HG03442 (cell line): ENCODE measurements at regions not wholly inside any gene's neighbourhood (a gene's known extent, or its start where the extent isn't known, plus 50 kb on each side); places are given as distances from the start of the nearest gene placed in this dataset.
"Not testable (repeated sequence)": the region's sequence is repeated elsewhere in the genome, so short reads cannot be mapped to it uniquely, and the experiment has no call there.

Experiments
- ATAC-seq: cut with Tn5 transposase; IDR thresholded peaks from one replicate; pipeline ENCODE4 v1.9.1; 2021; ENCODE audit warnings: mild to moderate bottlenecking, moderate library complexity; ENCODE audit not compliant: unreplicated experiment

- no peak for ATAC-seq
These were observed 194.5 kb upstream of the CFAP20DC start for GRCh38 chr3:59244343-59244742.

DNA sequence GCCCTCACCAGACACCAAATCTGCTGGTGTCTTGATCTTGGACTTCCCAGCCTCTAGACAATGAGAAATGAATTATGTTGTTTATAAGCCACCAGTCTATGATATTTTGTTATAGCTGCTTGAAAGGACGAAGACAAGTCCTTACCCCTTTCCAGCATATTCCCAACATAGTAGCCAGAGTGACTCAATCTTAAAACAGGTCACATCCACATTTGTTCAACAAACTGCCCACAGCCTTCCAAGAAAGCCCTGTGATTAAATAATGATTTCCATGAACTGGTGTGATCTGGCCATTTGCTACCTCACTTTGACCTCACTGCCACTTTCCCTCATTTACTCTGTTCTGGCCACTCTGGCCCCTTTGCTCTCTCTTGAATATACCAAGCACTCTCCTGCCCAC, 193.7 kb upstream of the CFAP20DC start:
- no peak for ATAC-seq

- no peak for ATAC-seq
These were observed 190.9 kb upstream of the CFAP20DC start for GRCh38 chr3:59240666-59241255.

DNA sequence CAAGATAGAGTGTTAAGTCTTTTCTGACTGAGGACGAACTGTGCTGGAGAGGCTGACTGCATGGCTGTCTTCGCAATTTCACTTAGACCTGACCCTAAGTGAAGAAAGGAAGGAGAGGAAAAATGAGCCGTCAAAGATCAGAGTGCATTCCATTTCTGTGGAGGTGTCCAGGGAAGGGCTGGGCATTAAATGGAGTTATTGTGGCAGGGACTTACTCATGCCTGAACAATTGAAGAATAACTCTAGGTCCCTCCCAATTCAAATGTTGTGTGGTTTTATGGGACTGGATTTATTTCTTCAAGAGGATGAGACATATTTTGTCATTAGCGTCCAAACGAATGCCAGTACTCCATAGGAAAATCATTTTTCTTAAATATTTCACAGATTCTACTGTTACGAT, 187.3 kb upstream of the CFAP20DC start:
- no peak for ATAC-seq

DNA sequence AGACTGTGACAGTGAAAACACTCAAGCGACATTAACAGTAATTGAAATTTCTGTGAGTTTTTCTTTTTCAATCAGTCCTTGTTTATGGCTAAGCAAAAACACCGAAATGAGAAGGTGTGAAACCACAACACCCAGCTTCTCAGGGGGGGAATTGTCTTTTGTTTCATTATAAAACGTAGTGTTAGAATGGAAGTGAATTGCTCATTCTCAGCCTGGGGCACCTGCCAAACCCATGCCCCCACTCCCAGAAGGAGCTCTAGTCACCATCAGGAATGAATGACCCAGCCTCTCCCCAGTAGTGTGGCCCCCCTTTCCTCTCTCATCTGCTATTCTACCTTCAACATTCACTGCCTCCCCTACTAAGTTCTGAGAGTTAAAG, 185.8 kb upstream of the CFAP20DC start:
- ATAC-seq = peak; percentile 95

DNA sequence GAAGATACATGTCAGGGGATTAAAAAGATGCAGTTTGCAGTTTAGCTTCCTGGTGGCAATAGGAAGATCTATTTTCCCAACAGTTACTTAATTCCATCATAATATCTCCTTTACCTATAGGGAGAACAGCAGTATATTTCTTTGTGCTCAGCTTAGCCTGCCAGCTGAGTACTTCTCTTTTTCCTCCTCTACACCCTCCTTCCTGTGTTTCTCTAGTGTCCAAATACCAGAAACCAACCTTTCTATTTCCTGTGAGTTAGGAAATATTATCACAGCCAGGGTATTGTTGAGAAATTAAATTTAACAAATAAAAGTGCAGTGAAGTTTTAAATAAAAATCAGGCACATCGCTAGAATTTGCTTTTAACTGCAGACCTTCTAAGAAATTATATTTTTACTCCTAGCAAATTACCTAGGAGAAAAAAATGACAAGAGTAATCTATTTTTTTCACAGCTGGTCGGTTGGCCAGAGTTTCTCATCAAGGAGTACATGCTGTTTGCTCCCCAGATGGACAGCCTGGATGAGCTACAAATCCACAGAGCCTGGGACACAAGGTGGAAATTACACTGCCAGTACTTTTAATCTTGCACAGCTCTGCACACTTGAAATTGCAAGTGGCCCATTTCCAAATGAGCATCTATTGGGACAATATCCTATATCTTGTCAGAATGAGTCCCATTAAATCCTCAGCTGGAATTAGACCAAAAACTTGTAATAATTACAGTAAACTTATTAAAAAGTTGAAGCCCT, 185.2 kb upstream of the CFAP20DC start:
- peak; percentile 9 for ATAC-seq

- ATAC-seq = not testable (repeated sequence)
These were observed 180.6 kb upstream of the CFAP20DC start for GRCh38 chr3:59230379-59230778.

DNA sequence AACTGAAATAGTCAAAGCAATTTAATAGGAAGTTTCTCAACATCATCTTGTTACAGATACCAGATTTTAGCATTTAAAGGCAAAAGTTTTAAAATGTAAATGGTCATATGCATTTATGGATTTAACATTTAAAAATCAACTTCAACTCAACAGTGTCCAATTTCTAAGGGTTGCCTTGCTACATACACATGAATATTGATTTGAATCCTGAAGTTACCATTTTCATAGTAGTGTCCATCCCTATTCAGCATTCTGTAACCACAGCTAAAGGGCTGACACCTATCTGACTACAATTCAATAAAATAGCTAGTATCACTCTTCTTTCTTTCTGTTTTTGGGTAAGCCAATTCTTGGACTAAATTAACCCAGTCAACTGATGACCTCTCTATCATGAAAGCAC, 164.0 kb upstream of the CFAP20DC start:
- ATAC-seq = no peak

GRCh38 chr3:59212128-59212779, 162.4 kb upstream of the CFAP20DC start:
- peak; percentile 67 for ATAC-seq

DNA sequence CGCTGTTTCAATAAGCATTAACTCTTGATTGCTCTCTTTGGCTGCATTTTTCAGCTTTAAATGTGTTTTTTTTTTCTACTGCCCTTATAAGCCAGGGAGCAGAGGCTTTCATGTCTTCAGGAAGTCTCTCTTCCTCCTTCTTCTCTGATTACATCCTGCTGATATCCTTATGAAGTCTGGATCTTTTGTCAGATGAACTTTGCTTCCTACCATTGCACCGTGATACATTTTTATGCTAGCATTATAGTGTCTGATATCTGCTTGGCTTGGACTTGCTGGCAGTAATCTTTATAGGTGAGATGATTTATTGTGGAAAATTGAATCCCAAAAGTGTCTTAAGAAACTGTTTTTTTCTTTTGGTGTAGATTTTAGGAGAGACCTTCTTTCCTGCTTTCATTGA, 160.4 kb upstream of the CFAP20DC start:
- ATAC-seq = no peak

GRCh38 chr3:59192473-59192872, 142.6 kb upstream of the CFAP20DC start:
- ATAC-seq = no peak

DNA sequence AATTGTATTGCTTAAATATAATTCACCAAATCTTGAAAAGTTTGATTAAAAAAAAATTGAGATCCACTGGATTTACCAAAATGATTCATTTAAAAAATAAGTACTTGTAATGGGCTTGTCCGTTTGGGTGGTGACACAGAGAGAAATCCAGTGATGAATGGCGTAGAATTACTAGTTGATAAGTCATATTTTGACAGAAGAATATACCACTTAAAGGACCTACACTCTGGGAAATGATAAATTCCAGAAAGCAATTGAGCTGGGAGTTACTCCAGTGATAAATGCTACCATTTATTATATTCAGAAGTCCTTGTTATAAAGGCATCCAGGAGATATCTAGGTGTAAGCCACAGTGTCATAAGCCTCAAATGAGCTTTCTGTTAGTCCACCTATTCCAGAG, 141.8 kb upstream of the CFAP20DC start:
- ATAC-seq = no peak

- ATAC-seq = no peak
These were observed 140.1 kb upstream of the CFAP20DC start for GRCh38 chr3:59189939-59190338.

DNA sequence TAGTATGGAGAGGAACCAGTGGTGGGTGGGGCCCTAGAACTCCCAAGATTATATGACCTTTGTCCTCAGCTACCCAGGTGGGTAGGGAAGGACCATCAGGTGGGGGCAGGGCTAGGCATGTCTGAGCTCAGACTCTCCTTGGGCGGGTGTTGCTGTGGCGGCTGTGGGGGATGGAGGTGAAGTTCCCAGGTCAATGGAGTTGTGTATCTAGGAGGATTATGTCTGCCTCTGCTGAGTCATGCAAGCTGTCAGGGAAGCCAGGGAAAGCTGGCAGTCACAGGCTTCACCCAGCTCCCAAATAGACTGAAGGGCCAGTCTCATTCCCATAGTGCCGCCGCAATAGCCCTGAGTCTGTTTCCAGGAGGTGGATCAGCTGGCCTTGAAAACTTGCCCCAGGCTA, 139.7 kb upstream of the CFAP20DC start:
- no peak for ATAC-seq

- ATAC-seq = no peak
These were observed 136.9 kb upstream of the CFAP20DC start for GRCh38 chr3:59186725-59187124.

DNA sequence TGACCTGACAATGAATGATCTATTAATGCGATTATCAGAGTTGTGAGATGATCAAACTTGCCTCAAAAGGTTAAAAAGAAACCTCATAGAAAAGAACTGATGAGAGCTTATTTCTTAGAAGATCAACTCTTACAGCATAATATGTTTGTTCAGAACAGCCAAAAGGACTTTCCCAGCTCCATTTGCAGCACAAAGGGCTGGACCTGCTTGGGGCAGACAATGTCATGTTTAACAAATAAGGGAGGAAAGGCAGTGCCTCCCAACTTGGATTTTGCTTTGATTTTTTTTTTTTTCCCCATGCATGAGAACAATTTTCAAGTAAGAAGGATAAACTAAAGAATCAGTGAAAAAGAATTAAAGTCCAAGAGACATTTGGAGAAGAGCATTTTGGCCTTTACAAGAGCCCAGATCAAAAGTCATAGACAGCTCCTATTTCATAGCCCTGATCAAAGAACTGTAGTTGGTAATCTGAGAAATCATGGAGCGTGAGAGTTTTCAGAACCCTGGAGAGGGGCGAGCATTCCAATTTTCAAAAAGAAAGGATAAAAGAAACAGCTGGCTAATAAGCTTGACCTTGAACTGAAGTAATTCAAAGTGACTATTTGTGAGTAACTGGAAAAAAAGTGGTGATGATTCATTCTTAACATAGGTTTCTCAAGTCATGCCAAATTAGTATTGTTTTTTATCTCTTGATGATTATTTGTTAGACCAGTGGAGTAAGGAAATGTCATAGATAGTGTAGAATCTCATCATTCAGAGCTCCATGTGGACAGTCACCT, 136.0 kb upstream of the CFAP20DC start:
- no peak for ATAC-seq

DNA sequence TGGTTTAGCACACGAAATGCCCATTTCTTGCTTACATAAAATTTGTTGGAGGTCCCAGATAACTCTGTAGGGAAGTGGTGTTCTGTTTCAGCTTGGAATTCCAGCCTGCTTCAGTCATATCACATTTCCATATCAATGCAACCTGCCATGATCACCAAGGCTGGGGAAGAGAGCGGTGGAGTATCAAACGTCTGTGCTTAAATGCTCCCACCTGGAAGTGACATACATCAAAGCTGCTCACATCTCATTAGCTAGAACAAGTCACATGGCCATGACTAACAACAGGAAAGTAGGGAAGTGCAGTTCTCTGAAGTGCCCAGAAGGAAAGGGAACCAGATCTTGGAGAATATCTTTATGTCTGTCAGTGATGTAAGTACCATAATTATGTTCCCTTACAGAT, 130.2 kb upstream of the CFAP20DC start:
- no peak for ATAC-seq

- no peak for ATAC-seq
These were observed 128.9 kb upstream of the CFAP20DC start for GRCh38 chr3:59178698-59179097.

DNA sequence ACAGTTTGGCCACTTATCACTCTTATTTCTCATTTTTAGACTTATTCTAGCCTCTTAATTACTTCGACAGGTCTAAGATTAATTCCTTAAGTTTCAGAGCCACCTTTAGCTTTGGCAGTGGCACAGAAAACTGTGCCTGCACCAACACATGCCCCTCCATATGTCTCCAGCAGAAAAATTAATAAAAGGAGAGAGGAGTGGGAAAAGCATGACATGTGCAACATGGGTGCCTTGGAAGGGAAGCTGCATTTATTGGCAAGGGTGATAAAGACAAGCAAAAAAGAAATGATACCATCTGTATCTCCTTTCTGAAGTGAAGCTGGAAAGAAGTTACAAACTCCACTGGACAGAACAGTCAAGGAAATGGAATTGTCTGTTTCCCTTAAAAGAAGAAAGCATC, 121.7 kb upstream of the CFAP20DC start:
- ATAC-seq = no peak

DNA sequence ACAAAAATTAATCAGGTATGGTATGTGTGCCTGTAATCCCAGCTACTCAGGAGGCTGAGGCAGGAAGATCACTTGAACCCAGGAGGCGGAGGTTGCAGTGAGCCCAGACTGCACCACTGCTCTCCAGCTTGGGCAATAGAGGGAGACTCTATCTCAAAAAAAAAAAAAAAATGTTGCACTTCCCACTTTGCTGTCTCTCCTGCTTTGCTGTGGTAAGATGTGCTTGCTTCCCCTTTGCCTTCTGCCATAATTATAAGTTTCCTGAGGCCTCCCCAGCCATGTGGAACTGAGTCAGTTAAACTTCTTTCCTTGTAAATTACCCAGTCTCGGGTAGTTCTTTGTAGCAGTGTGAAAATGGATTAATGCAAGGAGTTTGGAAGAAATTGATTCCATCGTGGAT, 120.3 kb upstream of the CFAP20DC start:
- ATAC-seq = not testable (repeated sequence)

- ATAC-seq = no peak
These were observed 117.9 kb upstream of the CFAP20DC start for GRCh38 chr3:59167756-59168155.

GRCh38 chr3:59163953-59164352, 114.1 kb upstream of the CFAP20DC start:
- ATAC-seq = no peak
